ENCODE measurements at regions not wholly inside any gene's neighbourhood (a gene's known extent, or its start where the extent isn't known, plus 50 kb on each side); places are given as distances from the start of the nearest gene placed in this dataset.

- TF ChIP-seq POLR2A (IDR thresholded peaks at IDR 0.05) (no peak), CTCF (IDR thresholded peaks at IDR 0.05) (no peak)
These were observed 109.1 kb upstream of the PLXNC1 start for GRCh38 chr12:94039199-94039840.

Data from uterus (tissue), 2 donors.